ENCODE measurements at regions not wholly inside any gene's neighbourhood (a gene's known extent, or its start where the extent isn't known, plus 50 kb on each side); places are given as distances from the start of the nearest gene placed in this dataset.

DNA sequence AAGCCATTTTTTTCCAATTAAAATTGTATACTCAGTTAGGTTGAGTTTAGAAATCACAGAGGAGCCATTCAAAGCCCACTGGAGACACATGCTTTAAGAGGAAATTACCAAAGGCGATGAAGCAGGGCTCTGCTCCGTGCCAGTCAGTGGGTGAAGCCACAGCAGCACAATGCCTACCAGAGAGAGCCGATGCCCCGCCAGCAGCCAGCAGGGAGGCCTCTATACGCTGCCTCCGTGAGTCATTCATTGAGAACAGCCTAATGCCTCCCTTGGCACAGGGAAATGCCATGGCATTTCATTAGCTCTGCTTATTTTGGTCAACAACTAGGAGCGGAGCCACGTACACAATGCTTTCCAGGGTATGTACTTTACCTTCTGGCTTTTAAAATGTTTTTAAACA, 197.8 kb upstream of the FRMD6 start:
- no peaks in the 10 kb centered on the region for H3K4me1 ChIP-seq (ENCODE audit: insufficient read depth, insufficient read length)
- no peaks in the 10 kb centered on the region for H3K27me3 ChIP-seq (ENCODE audit: insufficient read depth, insufficient read length)
- DNase-seq (ENCODE audit: low read depth, low spot score) = no peak
- H3K4me3 ChIP-seq (ENCODE audit: insufficient read length, low read depth) = no peak overlapping the region
- H3K9ac ChIP-seq (ENCODE audit: insufficient read length, low read depth) = no peak overlapping the region
- no peaks in the 10 kb centered on the region for H3K9me3 ChIP-seq (ENCODE audit: insufficient read depth, low read length)
- TF ChIP-seq ZNF274 (IDR thresholded peaks at IDR 0.05; ENCODE audit: low read depth, low read length) (no peak), SUZ12 (IDR thresholded peaks at IDR 0.05; ENCODE audit: extremely low read depth, insufficient read depth, insufficient read length) (no peak), YY1 (IDR thresholded peaks at IDR 0.05; ENCODE audit: insufficient read depth, insufficient read length) (no peak)
- H3K36me3 ChIP-seq (ENCODE audit: insufficient read depth, insufficient read length, low read length) = no peaks in the 10 kb centered on the region

GRCh38 chr14:51454351-51454750, 197.4 kb upstream of the FRMD6 start:
- DNase-seq (ENCODE audit: low read depth, low spot score) = no peak

GRCh38 chr14:51455041-51455835, 196.5 kb upstream of the FRMD6 start:
- Histone ChIP-seq H3K9ac (ENCODE audit: insufficient read length, low read depth) (no peak overlapping the region), H3K4me3 (ENCODE audit: insufficient read length, low read depth) (no peak overlapping the region), H3K36me3 (ENCODE audit: insufficient read depth, insufficient read length, low read length) (no peaks in the 10 kb centered on the region), H3K4me1 (ENCODE audit: insufficient read depth, insufficient read length) (no peaks in the 10 kb centered on the region), H3K9me3 (ENCODE audit: insufficient read depth, low read length) (no peaks in the 10 kb centered on the region), H3K27me3 (ENCODE audit: insufficient read depth, insufficient read length) (no peaks in the 10 kb centered on the region)
- DNase-seq (ENCODE audit: low read depth, low spot score) = no peak
- TF ChIP-seq SUZ12 (IDR thresholded peaks at IDR 0.05; ENCODE audit: extremely low read depth, insufficient read depth, insufficient read length) (no peak), ZNF274 (IDR thresholded peaks at IDR 0.05; ENCODE audit: low read depth, low read length) (no peak), YY1 (IDR thresholded peaks at IDR 0.05; ENCODE audit: insufficient read depth, insufficient read length) (no peak)

More at GRCh38 chr14:51454351-51454750, 197.4 kb upstream of the FRMD6 start:
- no peaks in the 10 kb centered on the region for H3K4me1 ChIP-seq (ENCODE audit: insufficient read depth, insufficient read length)
- H3K27me3 ChIP-seq (ENCODE audit: insufficient read depth, insufficient read length) = no peaks in the 10 kb centered on the region
- H3K36me3 ChIP-seq (ENCODE audit: insufficient read depth, insufficient read length, low read length) = no peaks in the 10 kb centered on the region
- no peak overlapping the region for H3K9ac ChIP-seq (ENCODE audit: insufficient read length, low read depth)
- no peak overlapping the region for H3K4me3 ChIP-seq (ENCODE audit: insufficient read length, low read depth)
- TF ChIP-seq YY1 (IDR thresholded peaks at IDR 0.05; ENCODE audit: insufficient read depth, insufficient read length) = no peak
- no peak for TF ChIP-seq ZNF274 (IDR thresholded peaks at IDR 0.05; ENCODE audit: low read depth, low read length)
- no peak for TF ChIP-seq SUZ12 (IDR thresholded peaks at IDR 0.05; ENCODE audit: extremely low read depth, insufficient read depth, insufficient read length)
- H3K9me3 ChIP-seq (ENCODE audit: insufficient read depth, low read length) = no peaks in the 10 kb centered on the region

DNA sequence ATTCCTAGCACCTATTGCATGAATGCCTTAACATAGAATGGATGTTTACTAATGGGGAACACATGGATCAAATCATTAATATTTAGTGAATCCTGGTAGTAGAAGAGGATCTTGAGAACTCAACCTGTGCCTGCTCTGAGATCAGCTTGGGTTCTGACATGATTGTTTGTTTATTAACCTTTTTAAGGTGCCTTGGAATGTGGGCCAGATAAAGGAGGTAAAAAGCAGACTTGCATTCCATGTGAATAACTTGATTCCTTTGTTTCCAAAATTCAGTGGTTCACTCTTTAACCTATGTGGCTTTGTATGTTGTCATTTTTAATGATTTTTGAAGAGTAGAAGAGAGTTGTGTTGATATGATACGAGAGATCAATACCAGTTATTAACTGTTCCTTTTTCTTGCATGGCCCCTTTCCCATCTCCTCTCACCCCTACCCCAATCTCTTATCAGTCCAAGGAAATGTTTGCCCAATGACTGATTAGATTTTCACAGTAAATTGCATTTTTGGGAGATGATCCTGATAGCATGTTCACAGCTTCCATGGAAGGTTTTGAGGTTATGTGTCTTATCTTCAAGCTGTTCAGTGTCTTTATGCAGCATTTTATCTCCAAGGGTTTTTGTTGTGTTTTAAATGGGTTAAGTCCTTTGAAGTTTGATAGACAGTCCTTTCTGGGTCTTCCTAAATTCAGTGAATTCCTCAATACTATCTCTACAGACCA, 193.7 kb upstream of the FRMD6 start:
- Histone ChIP-seq H3K9me3 (ENCODE audit: insufficient read depth, low read length) (no peaks in the 10 kb centered on the region), H3K27me3 (ENCODE audit: insufficient read depth, insufficient read length) (no peaks in the 10 kb centered on the region), H3K4me3 (ENCODE audit: insufficient read length, low read depth) (no peak overlapping the region), H3K9ac (ENCODE audit: insufficient read length, low read depth) (no peak overlapping the region), H3K36me3 (ENCODE audit: insufficient read depth, insufficient read length, low read length) (no peaks in the 10 kb centered on the region), H3K4me1 (ENCODE audit: insufficient read depth, insufficient read length) (no peaks in the 10 kb centered on the region)
- TF ChIP-seq ZNF274 (IDR thresholded peaks at IDR 0.05; ENCODE audit: low read depth, low read length) (no peak), YY1 (IDR thresholded peaks at IDR 0.05; ENCODE audit: insufficient read depth, insufficient read length) (no peak), SUZ12 (IDR thresholded peaks at IDR 0.05; ENCODE audit: extremely low read depth, insufficient read depth, insufficient read length) (no peak)
- no peak for DNase-seq (ENCODE audit: low read depth, low spot score)

DNA sequence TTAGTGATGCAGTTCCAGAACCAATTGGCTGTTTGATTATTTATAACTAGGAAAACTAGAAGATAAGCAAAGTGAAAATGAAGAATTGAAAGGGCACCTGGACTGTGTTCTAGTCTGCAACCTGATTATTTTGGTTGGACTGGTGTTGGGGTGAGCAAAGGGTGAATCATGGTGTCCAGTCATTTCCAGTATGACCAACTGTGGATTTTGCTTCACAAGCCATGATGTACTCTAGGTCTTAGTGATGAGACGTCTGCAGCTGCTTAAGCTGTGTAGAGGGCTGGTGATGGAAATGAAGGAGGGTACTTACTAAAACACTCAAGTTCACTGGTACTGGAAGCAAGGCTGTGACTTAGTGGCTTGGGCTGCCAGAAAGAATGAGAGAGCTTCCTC, 193.2 kb upstream of the FRMD6 start:
- no peak for DNase-seq (ENCODE audit: low read depth, low spot score)
- Histone ChIP-seq H3K4me1 (ENCODE audit: insufficient read depth, insufficient read length) (no peaks in the 10 kb centered on the region), H3K9me3 (ENCODE audit: insufficient read depth, low read length) (no peaks in the 10 kb centered on the region), H3K4me3 (ENCODE audit: insufficient read length, low read depth) (no peak overlapping the region), H3K9ac (ENCODE audit: insufficient read length, low read depth) (no peak overlapping the region), H3K36me3 (ENCODE audit: insufficient read depth, insufficient read length, low read length) (no peaks in the 10 kb centered on the region), H3K27me3 (ENCODE audit: insufficient read depth, insufficient read length) (no peaks in the 10 kb centered on the region)
- TF ChIP-seq ZNF274 (IDR thresholded peaks at IDR 0.05; ENCODE audit: low read depth, low read length) = no peak
- TF ChIP-seq YY1 (IDR thresholded peaks at IDR 0.05; ENCODE audit: insufficient read depth, insufficient read length) = no peak
- TF ChIP-seq SUZ12 (IDR thresholded peaks at IDR 0.05; ENCODE audit: extremely low read depth, insufficient read depth, insufficient read length) = no peak

GRCh38 chr14:51460011-51460410, 191.7 kb upstream of the FRMD6 start:
- Histone ChIP-seq H3K9ac (ENCODE audit: insufficient read length, low read depth) (no peak overlapping the region), H3K4me1 (ENCODE audit: insufficient read depth, insufficient read length) (no peaks in the 10 kb centered on the region), H3K9me3 (ENCODE audit: insufficient read depth, low read length) (no peaks in the 10 kb centered on the region), H3K27me3 (ENCODE audit: insufficient read depth, insufficient read length) (no peaks in the 10 kb centered on the region), H3K36me3 (ENCODE audit: insufficient read depth, insufficient read length, low read length) (no peaks in the 10 kb centered on the region), H3K4me3 (ENCODE audit: insufficient read length, low read depth) (no peak overlapping the region)
- TF ChIP-seq YY1 (IDR thresholded peaks at IDR 0.05; ENCODE audit: insufficient read depth, insufficient read length) (no peak), ZNF274 (IDR thresholded peaks at IDR 0.05; ENCODE audit: low read depth, low read length) (no peak), SUZ12 (IDR thresholded peaks at IDR 0.05; ENCODE audit: extremely low read depth, insufficient read depth, insufficient read length) (no peak)
- no peak for DNase-seq (ENCODE audit: low read depth, low spot score)

GRCh38 chr14:51462182-51462581, 189.5 kb upstream of the FRMD6 start:
- TF ChIP-seq SUZ12 (IDR thresholded peaks at IDR 0.05; ENCODE audit: extremely low read depth, insufficient read depth, insufficient read length) (no peak), YY1 (IDR thresholded peaks at IDR 0.05; ENCODE audit: insufficient read depth, insufficient read length) (no peak), ZNF274 (IDR thresholded peaks at IDR 0.05; ENCODE audit: low read depth, low read length) (no peak)
- Histone ChIP-seq H3K9ac (ENCODE audit: insufficient read length, low read depth) (no peak overlapping the region), H3K4me3 (ENCODE audit: insufficient read length, low read depth) (no peak overlapping the region), H3K36me3 (ENCODE audit: insufficient read depth, insufficient read length, low read length) (no peaks in the 10 kb centered on the region), H3K27me3 (ENCODE audit: insufficient read depth, insufficient read length) (no peaks in the 10 kb centered on the region), H3K4me1 (ENCODE audit: insufficient read depth, insufficient read length) (no peaks in the 10 kb centered on the region), H3K9me3 (ENCODE audit: insufficient read depth, low read length) (no peaks in the 10 kb centered on the region)
- no peak for DNase-seq (ENCODE audit: low read depth, low spot score)
